Fibroblast of villous mesenchyme (primary cell): ENCODE measurements at regions not wholly inside any gene's neighbourhood (a gene's known extent, or its start where the extent isn't known, plus 50 kb on each side); places are given as distances from the start of the nearest gene placed in this dataset.

Experiments
- DNase-seq: peaks from one replicate; pipeline ENCODE4 v3.0.0-alpha.2; 2010; ENCODE audit warnings: low read depth
- H3K4me3 ChIP-seq: 2 replicates; pipeline ENCODE4 v1.5.1; 2011; ENCODE audit warnings: low read depth, mild to moderate bottlenecking, low read length
- CTCF ChIP-seq: IDR thresholded peaks from 2 replicates; pipeline ENCODE4 v1.5.1; 2012; ENCODE audit warnings: low read depth, mild to moderate bottlenecking, low read length; ENCODE audit not compliant: insufficient read depth

- DNase-seq: no peak
- H3K4me3 ChIP-seq: no peak overlapping the region
- no peak for TF ChIP-seq CTCF
Observed at GRCh38 chr2:20515290-20516220, 68.7 kb downstream of the RHOB start.

- H3K4me3 ChIP-seq: no peak overlapping the region
- DNase-seq: no peak
- TF ChIP-seq CTCF: no peak
Observed at GRCh38 chr2:20516291-20516645, 69.4 kb downstream of the RHOB start.

GRCh38 chr2:20516646-20517341, 69.9 kb downstream of the RHOB start:
- DNase-seq: no peak
- no peak for TF ChIP-seq CTCF
- no peak overlapping the region for H3K4me3 ChIP-seq

- TF ChIP-seq CTCF: no peak
- no peak overlapping the region for H3K4me3 ChIP-seq
- DNase-seq: no peak
Observed at GRCh38 chr2:20519309-20519708, 72.4 kb downstream of the RHOB start.

GRCh38 chr2:20520128-20520527, 73.3 kb downstream of the RHOB start:
- no peak for TF ChIP-seq CTCF
- no peak overlapping the region for H3K4me3 ChIP-seq
- no peak for DNase-seq

- no peak overlapping the region for H3K4me3 ChIP-seq
- no peak for TF ChIP-seq CTCF
- DNase-seq: no peak
Observed at GRCh38 chr2:20521193-20521592, 74.3 kb downstream of the RHOB start.
